Astrocyte of the cerebellum (primary cell): ENCODE measurements at regions not wholly inside any gene's neighbourhood (a gene's known extent, or its start where the extent isn't known, plus 50 kb on each side); places are given as distances from the start of the nearest gene placed in this dataset.

ENCODE experiments used
- DNase-seq: peaks from one replicate; pipeline ENCODE4 v3.0.0-alpha.2; 2011; ENCODE audit warnings: low read depth
- H3K4me3 ChIP-seq: 2 replicates; pipeline ENCODE4 v1.5.1; 2011; ENCODE audit warnings: mild to moderate bottlenecking, low read depth, low read length, moderate library complexity
- in situ Hi-C: cut with HindIII; loops from 2 replicates; pipeline ENCODE4 v1.10.0; 2017; ENCODE audit warnings: low sequenced_read_pairs
- TF ChIP-seq, protein P1 (sequence below): IDR thresholded peaks from 2 replicates; pipeline ENCODE4 v1.5.1; 2012; ENCODE audit warnings: low read length, low read depth, moderate library complexity, mild to moderate bottlenecking; ENCODE audit errors: missing control alignments

DNA sequence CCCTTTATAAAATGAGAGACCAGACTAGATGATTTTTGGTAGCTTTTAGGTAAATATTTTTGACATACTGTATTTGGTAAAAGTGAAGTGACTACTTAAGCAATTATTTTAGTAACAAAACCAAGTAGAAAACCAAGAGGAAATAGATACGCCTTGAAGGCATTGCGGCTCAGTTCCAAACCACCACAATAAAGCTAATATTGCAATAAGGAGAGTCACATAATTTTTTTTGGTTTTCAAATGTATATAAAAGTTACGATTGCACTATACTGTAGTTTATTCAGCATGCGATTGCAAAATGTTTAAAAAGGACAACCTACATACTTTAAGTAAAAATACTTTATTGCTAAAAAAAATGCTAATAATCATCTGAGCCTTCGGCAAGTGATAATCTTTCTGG, 581.7 kb upstream of the POT1 start:
- in situ Hi-C loops, result no loop called here
- TF ChIP-seq, protein P1, sequence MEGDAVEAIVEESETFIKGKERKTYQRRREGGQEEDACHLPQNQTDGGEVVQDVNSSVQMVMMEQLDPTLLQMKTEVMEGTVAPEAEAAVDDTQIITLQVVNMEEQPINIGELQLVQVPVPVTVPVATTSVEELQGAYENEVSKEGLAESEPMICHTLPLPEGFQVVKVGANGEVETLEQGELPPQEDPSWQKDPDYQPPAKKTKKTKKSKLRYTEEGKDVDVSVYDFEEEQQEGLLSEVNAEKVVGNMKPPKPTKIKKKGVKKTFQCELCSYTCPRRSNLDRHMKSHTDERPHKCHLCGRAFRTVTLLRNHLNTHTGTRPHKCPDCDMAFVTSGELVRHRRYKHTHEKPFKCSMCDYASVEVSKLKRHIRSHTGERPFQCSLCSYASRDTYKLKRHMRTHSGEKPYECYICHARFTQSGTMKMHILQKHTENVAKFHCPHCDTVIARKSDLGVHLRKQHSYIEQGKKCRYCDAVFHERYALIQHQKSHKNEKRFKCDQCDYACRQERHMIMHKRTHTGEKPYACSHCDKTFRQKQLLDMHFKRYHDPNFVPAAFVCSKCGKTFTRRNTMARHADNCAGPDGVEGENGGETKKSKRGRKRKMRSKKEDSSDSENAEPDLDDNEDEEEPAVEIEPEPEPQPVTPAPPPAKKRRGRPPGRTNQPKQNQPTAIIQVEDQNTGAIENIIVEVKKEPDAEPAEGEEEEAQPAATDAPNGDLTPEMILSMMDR, result no peak
- no peak overlapping the region for H3K4me3 ChIP-seq
- DNase-seq, result no peak

DNA sequence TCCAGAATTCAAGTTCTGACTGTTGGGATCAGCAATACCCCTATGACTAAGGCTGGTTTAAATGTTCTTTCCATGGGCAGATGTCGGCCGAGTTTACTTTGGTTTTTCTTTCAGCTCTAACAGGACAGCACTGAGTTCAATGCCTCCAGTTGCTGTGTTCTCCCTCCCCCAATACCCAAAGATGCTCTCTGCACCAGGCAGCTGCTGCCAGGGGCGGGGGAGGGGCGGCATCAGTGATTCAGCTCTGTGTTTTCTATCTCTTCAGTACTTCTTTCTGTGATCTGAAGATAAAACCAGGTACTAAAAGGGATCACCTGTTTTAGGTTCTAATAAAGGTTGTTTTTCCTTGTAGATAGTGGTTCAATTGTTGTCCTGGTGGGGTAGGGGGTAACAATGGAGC, 576.7 kb upstream of the POT1 start:
- in situ Hi-C loops, result no loop called here
- TF ChIP-seq, protein P1, result no peak
- no peak for DNase-seq

DNA sequence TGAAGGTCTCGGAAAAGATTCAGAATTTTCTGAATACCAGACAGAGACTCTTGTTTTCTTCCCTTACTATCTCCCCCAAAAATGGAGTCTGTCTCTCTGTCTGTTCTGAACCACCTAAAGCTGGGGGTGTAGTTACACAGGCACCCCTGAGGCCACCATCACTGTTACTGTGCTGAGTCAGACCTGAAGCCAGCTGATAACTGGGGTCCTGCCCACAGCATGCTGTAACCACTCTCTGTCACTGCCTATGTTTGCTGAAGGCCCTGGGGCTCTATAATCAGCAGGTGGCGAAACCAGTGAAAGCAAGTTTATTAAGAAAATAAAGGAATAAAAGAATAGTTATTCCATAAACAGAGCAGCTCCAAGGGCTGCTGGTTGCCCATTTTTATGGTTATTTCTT, 575.2 kb upstream of the POT1 start:
- in situ Hi-C loops, result no loop called here
- TF ChIP-seq, protein P1, result no peak
- H3K4me3 ChIP-seq, result no peak overlapping the region
- no peak for DNase-seq

More for the DNA sequence above, 576.7 kb upstream of the POT1 start:
- H3K4me3 ChIP-seq, result no peak overlapping the region

DNA sequence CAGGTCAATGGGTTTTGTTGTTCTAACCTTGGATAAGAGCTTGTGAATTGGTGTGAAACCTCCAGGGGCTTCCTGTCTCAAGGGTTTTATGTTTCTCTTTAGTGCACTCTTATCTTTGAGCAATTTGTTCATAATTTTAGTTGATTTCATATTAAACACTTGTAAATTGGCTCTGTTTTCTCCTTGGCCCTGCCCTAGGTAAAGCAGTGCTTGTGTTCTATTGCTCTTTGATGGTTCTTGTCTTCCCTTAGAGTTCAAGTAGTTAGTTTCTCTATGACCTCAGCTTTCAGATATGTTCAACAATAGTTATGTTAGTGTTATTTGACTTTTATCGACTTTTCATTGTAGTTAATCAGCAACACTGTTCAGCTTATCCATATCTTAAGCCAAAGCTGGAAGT, 566.4 kb upstream of the POT1 start:
- in situ Hi-C loops, result no loop called here
- H3K4me3 ChIP-seq, result no peak overlapping the region
- DNase-seq, result no peak
- TF ChIP-seq, protein P1, result no peak

DNA sequence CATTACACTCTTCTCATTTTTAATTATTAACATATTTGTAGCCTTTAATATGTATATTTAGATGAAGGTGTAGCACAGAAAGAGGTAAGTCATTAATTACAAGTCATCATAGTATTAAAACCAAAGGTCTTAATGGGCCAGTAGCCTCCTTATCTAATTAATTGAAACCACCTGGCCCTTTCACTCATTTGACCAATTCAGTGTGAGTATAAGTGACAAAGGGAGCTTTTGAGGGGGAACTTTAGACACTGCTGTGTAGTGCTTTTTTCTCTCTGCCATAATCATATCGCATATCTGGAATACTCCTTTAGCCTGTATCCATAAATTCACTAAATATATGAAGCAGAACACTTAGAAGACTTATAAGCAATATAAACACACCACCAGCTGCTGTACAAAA, 562.9 kb upstream of the POT1 start:
- in situ Hi-C loops, result no loop called here
- H3K4me3 ChIP-seq, result no peak overlapping the region
- TF ChIP-seq, protein P1, result no peak
- no peak for DNase-seq

DNA sequence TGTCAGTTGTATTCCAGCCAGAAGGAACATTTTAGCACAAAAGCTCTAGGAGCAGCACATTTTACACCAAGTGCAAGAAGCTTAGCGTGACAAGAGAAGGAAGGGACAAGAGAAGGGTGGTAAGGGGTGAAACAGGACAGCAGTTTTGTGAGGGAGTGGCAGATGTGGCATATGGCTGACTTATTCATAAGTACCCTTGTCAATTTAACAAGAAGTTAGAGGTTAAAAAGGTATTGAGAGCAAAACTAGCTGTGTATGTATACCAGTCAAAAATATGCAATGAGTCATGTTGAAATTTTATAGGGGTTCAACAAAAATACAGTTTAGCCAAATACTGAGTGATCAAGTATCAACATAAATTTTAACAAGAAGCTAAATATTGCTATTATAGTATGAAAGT, 561.5 kb upstream of the POT1 start:
- TF ChIP-seq, protein P1, result no peak
- no peak for DNase-seq
- in situ Hi-C loops, result no loop called here

DNA sequence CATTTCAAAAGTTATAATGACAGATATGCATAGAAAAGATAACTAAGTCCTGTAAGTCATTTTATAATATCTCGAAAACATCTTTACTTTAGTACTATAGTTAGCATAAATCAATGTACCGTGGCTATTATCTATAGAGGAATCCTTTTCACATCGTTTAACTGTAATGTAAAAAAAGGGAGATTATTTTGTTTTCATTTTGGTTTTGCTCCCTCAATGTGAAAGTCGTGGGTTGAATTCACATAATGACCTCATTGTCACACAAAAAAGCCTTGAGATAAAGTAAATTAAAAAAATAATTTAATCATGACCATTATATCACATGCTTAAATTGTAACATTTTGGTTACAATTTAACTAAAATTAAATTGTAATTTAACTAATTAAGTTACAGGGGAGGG, 560.5 kb upstream of the POT1 start:
- in situ Hi-C loops, result no loop called here
- no peak for DNase-seq
- H3K4me3 ChIP-seq, result no peak overlapping the region
- TF ChIP-seq, protein P1, result no peak

More for the DNA sequence above, 561.5 kb upstream of the POT1 start:
- H3K4me3 ChIP-seq, result no peak overlapping the region
